HG02870 (cell line): ENCODE measurements at regions not wholly inside any gene's neighbourhood (a gene's known extent, or its start where the extent isn't known, plus 50 kb on each side); places are given as distances from the start of the nearest gene placed in this dataset.

ENCODE experiments used
- ATAC-seq: cut with Tn5 transposase; IDR thresholded peaks from one replicate; pipeline ENCODE4 v1.9.1; 2021; ENCODE audit warnings: mild to moderate bottlenecking, moderate library complexity; ENCODE audit not compliant: unreplicated experiment

DNA sequence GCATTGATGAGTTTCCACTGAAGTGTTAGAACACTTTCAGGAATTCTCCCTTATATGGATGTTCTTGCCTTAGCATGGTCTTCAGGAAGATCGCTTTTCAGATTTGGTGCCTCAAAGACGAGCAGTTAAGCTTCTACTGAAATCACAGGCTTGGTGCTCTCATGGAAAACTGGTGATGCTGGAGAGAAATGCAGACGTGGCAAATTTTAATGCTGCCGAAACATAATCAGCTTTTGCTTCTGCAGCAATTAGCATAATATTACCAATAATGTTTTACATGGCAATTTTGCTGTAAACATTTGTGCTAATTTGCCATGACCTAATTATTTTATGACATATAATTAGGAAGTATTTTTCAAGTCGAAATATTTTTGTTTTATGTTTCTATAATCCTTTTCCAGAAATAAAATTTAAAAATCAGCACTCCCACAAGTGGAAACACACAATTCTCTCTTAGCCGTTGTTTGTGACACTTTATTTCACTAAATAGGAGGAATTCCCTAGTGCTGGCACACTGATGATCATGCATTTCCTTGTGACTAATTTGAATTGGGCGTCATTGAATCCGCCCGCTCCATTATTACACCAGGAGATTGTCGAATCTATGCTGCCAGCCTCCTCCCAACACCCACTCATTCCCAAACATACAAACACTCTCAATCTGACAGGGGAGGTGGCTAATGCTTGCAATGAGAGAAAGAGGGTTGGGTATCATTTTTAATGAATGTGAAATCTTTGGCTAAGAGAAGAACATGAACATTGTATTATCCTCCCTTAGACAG is 506.8 kb upstream of the PPP2R3A start:
- ATAC-seq, result no peak

DNA sequence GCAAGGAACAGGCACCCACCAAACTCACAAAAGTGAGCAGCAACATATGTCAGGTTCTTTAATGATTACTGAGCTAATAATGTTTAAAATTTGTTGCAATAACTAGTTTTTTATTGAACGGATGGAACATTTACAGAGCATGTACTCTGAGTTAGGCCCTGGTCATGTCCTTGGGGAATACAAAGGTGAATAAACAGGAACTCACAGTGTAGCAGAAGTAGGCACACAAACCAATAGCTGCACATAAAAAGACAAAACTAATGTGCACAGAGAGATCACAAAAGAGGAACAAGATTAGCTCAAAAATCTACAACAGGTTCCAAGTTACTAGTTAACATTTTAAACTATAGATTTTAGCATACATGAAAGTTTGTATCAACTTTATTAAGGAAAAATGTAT is 505.3 kb upstream of the PPP2R3A start:
- no peak for ATAC-seq

DNA sequence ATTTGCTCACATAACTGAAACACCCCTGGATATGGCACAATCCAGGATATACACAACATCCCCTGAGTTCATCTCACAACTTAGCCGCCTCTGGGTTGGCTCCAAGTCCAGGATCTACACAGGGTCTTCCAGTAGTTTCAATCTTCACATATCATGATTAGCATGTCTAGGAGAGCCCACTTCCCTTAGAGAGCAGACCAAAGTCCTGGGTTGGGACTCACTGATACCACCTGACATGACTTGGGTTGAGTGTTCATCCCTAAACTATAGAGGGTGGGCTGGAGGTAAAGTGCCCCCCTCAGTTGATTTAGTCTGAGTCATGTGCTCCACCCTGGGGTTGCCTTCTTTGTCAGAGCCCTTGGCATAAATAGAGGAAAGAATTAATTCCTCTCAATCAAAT is 493.6 kb upstream of the PPP2R3A start:
- no peak for ATAC-seq

DNA sequence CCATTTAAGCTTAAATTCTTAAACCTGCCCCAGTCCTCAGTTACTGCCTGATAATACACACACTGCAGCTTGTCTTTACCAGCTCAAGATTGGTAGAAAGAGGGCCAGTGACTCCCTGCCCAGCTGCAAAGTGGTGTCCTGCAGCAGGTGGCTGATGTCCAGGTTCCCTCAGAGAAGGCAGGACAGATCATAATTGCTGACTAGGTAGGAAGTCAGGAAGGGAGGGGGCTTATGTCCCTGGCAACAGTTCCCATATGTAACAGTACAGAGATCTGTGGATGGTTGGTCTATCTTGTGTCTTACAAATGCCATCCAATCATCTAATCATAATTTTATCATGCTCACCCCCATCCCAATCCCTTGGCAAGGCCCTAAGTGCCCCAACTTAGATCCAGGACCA is 492.1 kb upstream of the PPP2R3A start:
- ATAC-seq, result no peak

DNA sequence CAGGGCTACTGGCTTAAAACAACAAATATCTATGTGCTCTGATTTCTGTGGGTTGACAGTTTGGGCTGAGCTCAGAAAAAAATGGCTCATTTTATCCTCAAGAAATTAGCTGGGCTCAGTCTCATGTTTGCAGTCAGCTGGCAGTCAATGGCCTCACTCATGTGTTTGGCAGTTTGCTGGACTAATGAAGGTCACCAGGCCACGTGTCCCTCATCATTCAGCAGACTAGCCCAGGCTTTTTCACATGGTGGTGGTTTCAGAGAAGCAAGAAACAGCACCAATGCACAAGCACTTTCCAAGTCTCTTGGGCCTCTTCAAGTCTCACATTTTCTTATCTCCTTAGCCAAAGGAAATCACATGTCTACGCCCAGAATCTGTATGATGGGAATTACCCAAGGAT is 478.3 kb upstream of the PPP2R3A start:
- ATAC-seq, result no peak

DNA sequence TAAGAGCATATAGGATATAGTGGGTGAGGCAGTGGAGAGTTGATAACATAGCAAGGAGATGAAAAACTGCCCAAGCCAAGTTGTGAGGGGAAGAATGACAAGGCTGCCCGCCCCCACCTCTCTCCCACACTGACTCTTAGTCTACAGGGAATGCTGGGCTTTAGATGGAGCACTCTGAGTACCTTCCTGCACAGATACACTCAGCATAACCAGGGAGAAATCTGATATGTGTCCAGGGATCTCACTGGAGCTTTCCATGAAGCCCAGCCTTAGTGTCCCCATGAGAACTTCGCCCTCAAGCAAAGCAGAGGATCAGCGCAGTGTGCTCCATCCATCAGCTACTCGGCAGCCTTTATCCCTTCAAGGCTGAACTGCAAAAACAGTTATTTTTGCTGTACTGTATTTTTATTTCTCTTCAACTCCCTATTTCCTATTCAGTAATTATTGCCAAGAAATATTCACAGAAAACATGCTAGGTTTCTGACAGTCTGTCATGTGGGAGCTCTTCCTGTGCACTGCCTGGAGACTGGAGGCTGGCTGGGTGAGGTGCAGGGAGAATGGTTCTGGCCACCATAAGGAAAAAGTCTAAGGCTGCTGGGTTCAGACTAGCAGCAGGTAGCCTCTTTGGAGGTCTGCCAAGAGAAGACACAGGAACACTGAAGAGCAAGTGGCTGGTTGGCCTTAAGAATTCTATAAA is 475.2 kb upstream of the PPP2R3A start:
- ATAC-seq, result no peak

DNA sequence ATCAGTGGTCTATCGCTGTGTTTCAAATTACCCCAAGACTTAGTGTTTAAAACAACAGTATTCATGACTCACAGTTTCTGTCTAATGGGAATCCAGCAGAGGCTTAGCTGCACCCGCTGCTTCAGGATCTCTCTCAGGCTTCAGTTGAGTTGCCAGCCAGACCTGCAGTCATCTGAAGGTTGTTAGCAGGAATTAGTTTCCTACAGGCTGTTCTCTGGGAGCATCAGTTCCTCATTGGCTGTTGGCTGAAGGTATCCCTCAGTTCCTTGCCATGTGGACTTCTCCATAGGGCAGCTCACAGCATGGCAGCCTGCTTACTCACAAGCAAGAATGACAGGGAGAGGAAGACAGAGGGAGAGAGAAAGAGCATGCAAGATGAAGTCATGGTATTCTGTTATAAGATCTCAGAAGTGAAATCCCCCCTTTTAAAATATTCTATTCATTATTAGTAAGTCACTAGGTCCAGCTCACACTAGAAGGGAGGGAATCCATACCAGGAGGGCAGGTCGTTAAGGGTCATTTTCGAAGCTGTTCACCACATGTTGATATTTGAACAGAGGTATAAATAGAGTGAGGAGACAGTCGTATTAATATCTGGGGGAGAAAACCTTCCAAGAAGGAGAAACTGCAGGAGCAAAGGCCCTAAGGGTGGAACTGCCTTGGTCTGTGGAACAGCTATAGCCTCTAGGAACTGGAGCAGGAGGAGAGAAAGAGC is 473.9 kb upstream of the PPP2R3A start:
- ATAC-seq, result no peak

DNA sequence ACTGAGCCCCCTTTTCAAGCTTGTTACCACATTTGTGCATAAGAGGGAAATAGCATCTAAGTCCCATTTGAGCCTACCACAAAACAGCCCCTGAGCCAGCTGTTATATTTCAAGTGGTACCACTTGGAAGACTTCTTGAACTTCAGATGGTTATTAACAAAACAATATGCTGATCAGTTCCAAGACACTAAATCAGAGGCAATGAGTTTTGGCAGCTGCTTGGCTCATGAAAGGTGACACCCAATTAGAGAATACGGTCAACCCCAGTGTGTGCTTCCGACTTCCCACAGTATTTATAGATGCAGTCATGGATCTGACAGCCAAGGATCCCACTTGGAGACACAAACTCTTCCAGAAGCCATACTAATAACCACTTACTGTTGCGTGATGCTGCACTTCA is 469.6 kb upstream of the PPP2R3A start:
- ATAC-seq, result no peak

DNA sequence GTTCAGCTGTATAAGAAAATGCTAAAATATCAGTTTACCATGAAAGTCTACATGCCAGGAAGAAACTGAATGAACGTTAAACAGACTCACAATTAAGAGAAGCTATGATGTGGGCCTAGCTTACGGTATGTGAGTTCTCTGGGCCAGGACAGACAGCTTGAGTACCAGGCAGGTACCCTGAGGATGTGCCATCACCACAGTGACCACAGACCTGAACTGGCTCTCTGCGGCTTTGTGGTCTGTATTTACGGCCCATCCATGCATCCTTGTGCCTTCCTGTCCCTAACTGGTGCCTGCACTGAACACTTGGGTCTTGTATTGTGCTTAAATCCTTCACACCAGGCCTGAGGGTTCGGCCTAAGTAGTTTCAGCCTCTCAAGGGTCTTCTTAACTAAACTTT is 467.5 kb upstream of the PPP2R3A start:
- ATAC-seq, result no peak

DNA sequence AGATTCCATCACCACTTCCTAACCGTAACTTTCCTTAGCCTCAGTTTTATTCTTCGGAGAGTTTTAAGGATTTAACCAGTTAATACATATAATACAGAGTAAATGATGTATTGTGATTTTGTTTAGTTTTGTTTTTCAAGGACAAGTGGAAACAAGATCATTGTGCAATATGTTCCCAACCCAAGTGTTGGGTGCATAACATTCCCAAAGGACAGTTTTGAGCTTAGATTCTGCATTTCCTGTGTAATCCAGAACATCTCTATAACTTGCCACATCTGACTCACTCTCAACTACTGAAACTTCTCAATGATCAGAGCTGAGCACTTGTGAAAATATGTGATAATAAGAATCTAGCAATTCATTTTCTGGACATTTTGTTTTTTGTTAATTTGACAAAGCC is 466.1 kb upstream of the PPP2R3A start:
- no peak for ATAC-seq

DNA sequence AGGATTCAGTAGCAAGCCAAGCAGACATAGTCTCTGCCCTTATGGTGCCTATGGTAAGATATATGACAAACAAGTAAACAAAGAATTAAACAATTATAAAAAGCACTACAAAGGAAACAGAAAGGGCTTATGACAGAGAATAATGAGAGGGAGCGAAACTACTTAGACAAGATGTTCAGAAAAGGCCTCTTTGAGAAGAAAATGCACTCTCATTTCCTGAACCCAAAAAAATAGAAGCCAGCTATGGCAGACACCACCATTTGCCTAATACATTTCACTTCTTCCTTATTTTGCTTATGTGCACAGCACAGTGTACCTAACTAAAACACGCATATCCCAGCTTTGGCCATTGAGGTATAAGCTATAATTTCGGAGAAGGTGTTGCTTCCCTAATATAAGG is 465.5 kb upstream of the PPP2R3A start:
- no peak for ATAC-seq

DNA sequence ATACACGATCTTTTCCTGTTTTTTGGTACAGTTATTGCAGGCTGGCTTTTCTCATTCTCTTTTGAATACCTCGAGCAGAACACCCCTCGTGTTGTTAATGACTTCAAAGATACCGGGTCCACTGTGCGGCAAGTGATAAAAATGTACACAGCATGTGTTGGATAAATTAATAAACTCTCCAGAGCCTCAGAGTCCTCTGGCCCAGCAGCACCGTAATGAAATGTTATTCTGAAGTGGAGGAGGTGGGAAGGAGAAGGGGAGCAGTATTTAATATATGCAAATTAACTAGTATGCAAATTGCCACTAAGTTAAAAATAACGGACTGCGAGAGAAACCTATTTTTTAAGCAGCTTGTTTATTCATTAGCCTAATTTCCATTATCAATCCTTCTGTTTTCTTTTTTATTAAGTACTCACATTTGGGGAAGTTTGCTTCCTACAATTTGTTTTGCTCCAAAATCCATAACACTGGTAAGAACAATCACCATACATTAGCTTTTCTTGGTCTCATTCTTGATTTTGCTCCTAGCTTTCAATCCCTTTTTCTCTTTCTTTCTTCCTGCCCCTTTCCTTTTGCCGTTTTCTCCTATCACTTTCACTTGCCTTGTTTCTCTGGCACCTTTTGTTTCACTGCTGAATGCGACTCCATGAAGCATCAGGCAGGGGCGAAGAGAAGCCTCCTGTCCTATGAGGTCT is 462.3 kb upstream of the PPP2R3A start:
- no peak for ATAC-seq

DNA sequence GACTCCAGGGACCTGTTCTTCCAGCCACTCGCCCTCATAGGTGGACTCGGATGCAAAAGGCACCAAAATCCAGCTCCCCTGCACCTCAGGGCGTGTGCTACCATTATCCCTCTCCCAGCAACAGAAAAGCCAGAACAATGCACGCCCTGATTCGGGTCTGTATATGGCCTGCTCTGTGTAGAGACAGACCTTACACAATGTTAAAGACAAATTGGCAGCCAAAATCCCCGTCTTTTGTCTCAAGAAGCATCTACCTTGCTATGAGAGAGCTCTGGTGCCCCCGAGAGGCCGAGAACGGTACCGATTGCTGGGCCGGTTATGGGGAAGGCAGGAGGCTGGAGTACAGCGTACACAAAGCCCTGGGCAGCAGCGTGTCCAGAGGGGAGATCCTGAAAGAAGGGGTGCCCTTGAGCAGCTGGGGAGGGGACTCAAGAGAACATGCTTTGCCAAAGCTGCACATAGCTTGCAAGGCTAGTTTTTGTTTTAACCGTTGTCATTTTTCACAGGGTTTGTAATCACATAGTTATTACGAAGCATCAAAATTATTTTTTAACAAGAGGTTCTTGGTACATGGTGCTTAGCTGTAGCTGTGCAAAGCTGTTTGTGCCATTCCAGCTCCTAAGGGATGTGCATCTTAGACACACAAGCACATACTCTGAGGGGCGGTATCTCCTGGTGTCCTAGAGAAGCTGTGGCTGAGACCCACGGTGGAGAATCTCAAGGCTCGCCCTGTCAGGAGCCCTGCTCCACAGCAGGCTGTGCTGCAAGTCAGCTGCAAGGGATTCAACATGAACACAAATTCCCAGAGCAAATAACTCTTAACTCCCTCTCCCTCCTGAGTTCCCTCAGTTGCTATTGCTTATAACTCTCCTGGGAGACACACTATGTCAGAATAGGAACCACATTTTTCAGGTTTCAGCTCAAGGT is 461.5 kb upstream of the PPP2R3A start:
- peak; percentile 62 for ATAC-seq

DNA sequence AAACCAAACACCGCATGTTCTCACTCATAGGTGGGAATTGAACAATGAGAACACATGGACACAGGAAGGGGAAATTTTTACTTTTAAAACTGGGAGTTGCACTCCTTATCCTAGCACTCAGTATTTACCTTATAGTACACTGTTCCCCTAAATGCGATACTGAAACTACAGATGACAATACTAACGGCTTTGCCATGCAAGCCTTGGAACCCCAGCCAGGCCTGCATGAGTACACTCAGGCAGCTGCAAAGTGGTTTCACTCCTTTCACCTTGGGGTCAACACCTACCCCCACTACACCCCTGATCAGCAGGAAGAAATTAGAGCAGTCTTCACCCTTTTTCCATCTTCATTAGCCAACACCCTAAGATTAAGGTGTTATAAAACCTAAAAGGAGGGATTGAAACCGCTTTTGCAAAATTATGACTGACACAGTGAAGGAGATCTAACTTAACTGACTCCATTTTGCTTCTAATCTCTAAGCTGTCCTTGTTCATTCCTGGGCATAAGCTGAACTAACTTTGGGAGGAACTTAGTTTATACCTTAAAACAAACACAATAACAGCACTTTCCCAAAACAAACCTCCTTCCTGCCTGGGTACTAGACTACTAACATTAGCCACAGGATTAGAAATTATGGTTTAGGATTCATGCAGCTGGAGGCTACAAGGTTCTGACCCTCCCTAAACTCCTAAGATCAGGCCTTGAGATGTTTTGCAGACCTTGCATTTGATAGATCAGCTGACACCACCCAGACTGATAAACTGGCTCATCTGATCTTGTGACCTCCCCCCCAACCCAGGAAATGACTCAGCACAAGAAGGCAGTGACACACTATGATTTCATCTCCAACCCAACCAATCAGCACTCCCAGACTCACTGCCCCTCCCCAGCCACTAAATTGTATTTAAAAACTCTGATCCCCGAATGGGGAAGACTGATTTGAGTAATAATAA is 452.1 kb upstream of the PPP2R3A start:
- no peak for ATAC-seq

DNA sequence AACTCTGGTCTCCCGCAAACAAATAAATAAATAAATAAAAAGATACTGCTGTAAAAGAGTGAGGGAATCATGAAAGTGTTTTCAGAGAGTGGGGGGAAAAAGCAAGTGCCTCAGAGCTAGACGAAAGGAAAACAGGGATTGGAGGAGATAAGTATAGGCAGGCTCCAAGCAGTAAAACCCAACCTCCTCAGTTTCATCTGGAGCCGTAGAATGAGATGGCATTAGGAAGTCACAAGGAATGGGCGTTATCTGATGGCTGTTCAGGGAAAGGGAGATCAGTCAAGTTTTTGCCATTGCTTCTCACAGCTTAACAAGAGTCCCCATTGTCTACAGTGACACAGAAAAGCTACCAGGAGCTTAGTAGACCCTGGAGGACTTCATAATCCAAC is 451.5 kb upstream of the PPP2R3A start:
- no peak for ATAC-seq

DNA sequence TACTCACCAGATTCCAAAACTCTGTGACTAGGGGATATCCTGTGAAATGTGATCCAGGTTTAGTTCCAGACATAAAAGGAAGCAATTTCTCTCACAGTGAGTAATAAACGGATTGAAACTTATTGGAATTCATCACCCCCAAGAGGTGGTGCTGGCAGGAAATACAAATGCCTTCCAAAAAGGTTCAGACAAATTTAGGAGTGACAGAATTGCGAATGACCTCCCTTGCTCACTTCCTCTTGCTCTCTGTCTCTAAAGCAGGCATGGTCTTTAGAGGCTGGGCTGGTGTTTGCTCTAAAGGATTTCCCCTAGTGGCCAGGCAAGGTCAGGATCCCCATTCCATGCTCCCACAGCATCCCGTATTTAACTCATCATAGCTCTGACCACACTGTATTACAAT is 449.4 kb upstream of the PPP2R3A start:
- no peak for ATAC-seq

DNA sequence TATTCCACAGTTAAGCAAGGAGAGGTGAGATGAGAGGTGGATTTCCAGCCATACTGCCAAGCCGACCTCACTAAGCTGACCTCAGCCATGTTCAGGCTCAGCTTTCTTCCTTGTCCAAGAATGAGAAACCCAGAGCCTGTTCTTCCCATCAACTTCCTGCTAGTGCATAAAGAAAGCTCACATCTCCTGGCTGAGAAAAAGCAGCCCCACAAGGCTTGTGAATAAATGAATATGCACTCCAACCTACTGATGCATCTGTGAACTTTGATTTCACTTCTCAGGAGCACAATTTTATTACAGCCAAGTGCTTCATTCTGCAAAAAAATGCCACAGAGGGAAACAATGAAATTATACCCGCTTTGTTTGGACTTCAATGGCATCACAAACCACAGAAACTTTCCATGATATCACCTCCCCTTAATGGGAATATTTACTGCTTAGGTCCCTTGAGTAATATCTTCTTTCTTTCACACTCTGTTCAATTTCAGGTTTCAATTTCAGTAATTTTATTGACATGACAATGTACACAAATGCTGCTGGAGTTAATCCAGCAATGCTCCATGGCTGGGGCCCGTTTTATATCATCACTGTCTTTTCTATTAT is 437.0 kb upstream of the PPP2R3A start:
- ATAC-seq, result no peak

DNA sequence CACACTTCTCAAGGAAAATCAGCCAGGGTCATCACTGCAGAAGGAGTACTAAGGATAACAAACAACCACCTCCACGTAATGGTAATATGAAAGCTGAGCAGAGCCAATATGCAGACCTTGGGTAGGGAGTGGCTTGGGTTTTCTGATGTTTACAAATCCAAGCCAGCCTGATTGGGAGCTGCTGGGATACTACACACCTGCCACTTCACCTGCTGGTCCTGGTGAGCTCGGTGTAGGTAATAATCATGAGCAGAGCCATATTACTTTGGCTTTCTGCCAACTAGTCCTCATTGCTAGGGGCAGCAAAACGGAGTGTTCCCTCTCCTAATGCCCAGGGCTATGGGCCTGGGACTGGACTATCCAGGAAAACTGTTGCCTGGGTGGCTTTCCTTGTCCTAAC is 433.5 kb upstream of the PPP2R3A start:
- ATAC-seq, result no peak

DNA sequence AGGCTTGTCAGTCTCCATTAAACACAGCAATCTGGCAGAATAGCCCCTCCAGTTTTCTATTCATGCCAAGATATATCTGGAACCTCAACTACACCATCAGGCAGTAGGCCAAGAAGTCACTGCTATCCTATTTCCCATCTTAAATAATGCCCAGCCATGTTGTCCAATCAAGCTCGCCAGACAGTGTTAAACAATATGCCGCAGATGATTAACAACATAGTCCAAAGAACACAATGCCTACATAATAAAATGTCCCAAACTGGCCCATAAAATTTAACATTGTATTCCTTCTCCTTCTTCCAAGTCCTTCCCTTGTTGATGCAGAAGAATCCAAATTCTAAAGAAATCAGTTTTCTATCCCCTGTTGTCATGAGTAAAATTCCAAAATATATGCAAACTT is 427.4 kb upstream of the PPP2R3A start:
- no peak for ATAC-seq
